Activated CD4-positive, alpha-beta T cell treated with anti-CD3 and anti-CD28 coated beads, Interleukin-2, amount 10 ng/mL, durations not matched to agents 24 days and 14 days (primary cell): ENCODE measurements at regions not wholly inside any gene's neighbourhood (a gene's known extent, or its start where the extent isn't known, plus 50 kb on each side); places are given as distances from the start of the nearest gene placed in this dataset.

Experiments
- DNase-seq: peaks from one replicate; pipeline ENCODE4 v3.0.0; 2022
- H3K27ac Mint-ChIP-seq: one replicate; pipeline ENCODE4 v1.8.0; 2022; ENCODE audit warnings: mild to moderate bottlenecking, mixed read lengths
- H3K27me3 Mint-ChIP-seq: one replicate; pipeline ENCODE4 v1.8.0; 2022; ENCODE audit warnings: mixed read lengths
- H3K36me3 Mint-ChIP-seq: one replicate; pipeline ENCODE4 v1.8.0; 2022; ENCODE audit warnings: low read depth, mild to moderate bottlenecking, mixed read lengths
- H3K4me1 Mint-ChIP-seq: one replicate; pipeline ENCODE4 v1.8.0; 2021; ENCODE audit warnings: mixed read lengths
- H3K4me3 Mint-ChIP-seq: one replicate; pipeline ENCODE4 v1.8.0; 2022; ENCODE audit warnings: mild to moderate bottlenecking, moderate library complexity, mixed read lengths
- H3K9me3 Mint-ChIP-seq: one replicate; pipeline ENCODE4 v1.8.0; 2021; ENCODE audit warnings: mixed read lengths
- intact Hi-C: fragments of 100-400 bp; cut with micrococcal nuclease; formaldehyde crosslinking; loops from one replicate; pipeline ENCODE4 v1.15.1; 2023

GRCh38 chr13:90532861-90533492 is 814.5 kb upstream of the MIR17HG start:
- no peaks in the 10 kb centered on the region for H3K4me1 Mint-ChIP-seq
- H3K36me3 Mint-ChIP-seq: no peaks in the 10 kb centered on the region
- intact Hi-C loops: no loop called here
- DNase-seq: no peak
- H3K4me3 Mint-ChIP-seq: no peak overlapping the region
- no peak overlapping the region for H3K27ac Mint-ChIP-seq
- H3K27me3 Mint-ChIP-seq: no peaks in the 10 kb centered on the region
- no peaks in the 10 kb centered on the region for H3K9me3 Mint-ChIP-seq

GRCh38 chr13:90533866-90534265 is 813.6 kb upstream of the MIR17HG start:
- no peaks in the 10 kb centered on the region for H3K9me3 Mint-ChIP-seq

GRCh38 chr13:90534617-90535370 is 812.7 kb upstream of the MIR17HG start:
- intact Hi-C loops: no loop called here
- no peak overlapping the region for H3K4me3 Mint-ChIP-seq
- no peaks in the 10 kb centered on the region for H3K36me3 Mint-ChIP-seq
- H3K27ac Mint-ChIP-seq: no peak overlapping the region
- H3K9me3 Mint-ChIP-seq: no peaks in the 10 kb centered on the region
- H3K27me3 Mint-ChIP-seq: no peaks in the 10 kb centered on the region
- H3K4me1 Mint-ChIP-seq: no peaks in the 10 kb centered on the region
- DNase-seq: no peak

More at GRCh38 chr13:90533866-90534265, 813.6 kb upstream of the MIR17HG start:
- H3K4me1 Mint-ChIP-seq: no peaks in the 10 kb centered on the region
- no peak for DNase-seq
- no peak overlapping the region for H3K4me3 Mint-ChIP-seq
- intact Hi-C loops: no loop called here
- H3K27ac Mint-ChIP-seq: no peak overlapping the region
- no peaks in the 10 kb centered on the region for H3K27me3 Mint-ChIP-seq
- no peaks in the 10 kb centered on the region for H3K36me3 Mint-ChIP-seq

GRCh38 chr13:90535421-90535820 is 812.1 kb upstream of the MIR17HG start:
- intact Hi-C loops: no loop called here
- H3K4me3 Mint-ChIP-seq: no peak overlapping the region
- no peaks in the 10 kb centered on the region for H3K36me3 Mint-ChIP-seq
- H3K27ac Mint-ChIP-seq: no peak overlapping the region
- DNase-seq: no peak
- H3K4me1 Mint-ChIP-seq: no peaks in the 10 kb centered on the region
- H3K9me3 Mint-ChIP-seq: peaks cover 3% of the 10 kb centered on the region
- H3K27me3 Mint-ChIP-seq: no peaks in the 10 kb centered on the region

- Mint-ChIP-seq H3K27me3 (no peaks in the 10 kb centered on the region), H3K4me3 (no peak overlapping the region), H3K4me1 (no peaks in the 10 kb centered on the region), H3K36me3 (no peaks in the 10 kb centered on the region), H3K27ac (no peak overlapping the region), H3K9me3 (peaks cover 5% of the 10 kb centered on the region)
- intact Hi-C loops: no loop called here
- DNase-seq: no peak
These were observed 809.4 kb upstream of the MIR17HG start for GRCh38 chr13:90538063-90538462.

GRCh38 chr13:90541346-90541745 is 806.1 kb upstream of the MIR17HG start:
- Mint-ChIP-seq H3K27me3 (no peaks in the 10 kb centered on the region), H3K4me1 (no peaks in the 10 kb centered on the region), H3K27ac (no peak overlapping the region), H3K36me3 (no peaks in the 10 kb centered on the region), H3K9me3 (peaks cover 5% of the 10 kb centered on the region), H3K4me3 (no peak overlapping the region)
- intact Hi-C loops: no loop called here
- no peak for DNase-seq

- H3K4me3 Mint-ChIP-seq: no peak overlapping the region
- DNase-seq: no peak
- H3K27me3 Mint-ChIP-seq: no peaks in the 10 kb centered on the region
- no peak overlapping the region for H3K27ac Mint-ChIP-seq
- no peaks in the 10 kb centered on the region for H3K36me3 Mint-ChIP-seq
- peaks cover 5% of the 10 kb centered on the region for H3K9me3 Mint-ChIP-seq
- intact Hi-C loops: no loop called here
- H3K4me1 Mint-ChIP-seq: no peaks in the 10 kb centered on the region
These were observed 804.5 kb upstream of the MIR17HG start for GRCh38 chr13:90542959-90543505.

GRCh38 chr13:90545070-90545840 is 802.2 kb upstream of the MIR17HG start:
- Mint-ChIP-seq H3K36me3 (no peaks in the 10 kb centered on the region), H3K9me3 (peaks cover 6% of the 10 kb centered on the region), H3K4me3 (no peak overlapping the region), H3K27me3 (no peaks in the 10 kb centered on the region), H3K27ac (no peak overlapping the region), H3K4me1 (no peaks in the 10 kb centered on the region)
- intact Hi-C loops: no loop called here
- DNase-seq: no peak

- DNase-seq: no peak
- intact Hi-C loops: no loop called here
- H3K4me1 Mint-ChIP-seq: no peaks in the 10 kb centered on the region
- H3K27ac Mint-ChIP-seq: no peak overlapping the region
- no peak overlapping the region for H3K4me3 Mint-ChIP-seq
- no peaks in the 10 kb centered on the region for H3K27me3 Mint-ChIP-seq
- H3K9me3 Mint-ChIP-seq: peaks cover 3% of the 10 kb centered on the region
- H3K36me3 Mint-ChIP-seq: no peaks in the 10 kb centered on the region
These were observed 800.2 kb upstream of the MIR17HG start for GRCh38 chr13:90547272-90547790.

- DNase-seq: no peak
- H3K27me3 Mint-ChIP-seq: no peaks in the 10 kb centered on the region
These were observed 796.2 kb upstream of the MIR17HG start for GRCh38 chr13:90551253-90551652.

GRCh38 chr13:90552702-90553101 is 794.8 kb upstream of the MIR17HG start:
- no peak for DNase-seq
- Mint-ChIP-seq H3K27me3 (no peaks in the 10 kb centered on the region), H3K9me3 (peaks cover 3% of the 10 kb centered on the region), H3K4me3 (no peak overlapping the region), H3K36me3 (no peaks in the 10 kb centered on the region), H3K27ac (no peak overlapping the region), H3K4me1 (no peaks in the 10 kb centered on the region)
- intact Hi-C loops: no loop called here

More at GRCh38 chr13:90551253-90551652, 796.2 kb upstream of the MIR17HG start:
- intact Hi-C loops: no loop called here
- no peaks in the 10 kb centered on the region for H3K4me1 Mint-ChIP-seq
- no peaks in the 10 kb centered on the region for H3K36me3 Mint-ChIP-seq
- H3K27ac Mint-ChIP-seq: no peak overlapping the region
- peaks cover 3% of the 10 kb centered on the region for H3K9me3 Mint-ChIP-seq
- no peak overlapping the region for H3K4me3 Mint-ChIP-seq

GRCh38 chr13:90553159-90553558 is 794.3 kb upstream of the MIR17HG start:
- no peak overlapping the region for H3K27ac Mint-ChIP-seq
- peaks cover 2% of the 10 kb centered on the region for H3K9me3 Mint-ChIP-seq
- no peaks in the 10 kb centered on the region for H3K4me1 Mint-ChIP-seq
- no peaks in the 10 kb centered on the region for H3K27me3 Mint-ChIP-seq
- no peak for DNase-seq
- intact Hi-C loops: no loop called here
- no peaks in the 10 kb centered on the region for H3K36me3 Mint-ChIP-seq
- no peak overlapping the region for H3K4me3 Mint-ChIP-seq

- intact Hi-C loops: no loop called here
- Mint-ChIP-seq H3K4me3 (no peak overlapping the region), H3K36me3 (no peaks in the 10 kb centered on the region), H3K9me3 (peaks cover 3% of the 10 kb centered on the region), H3K27me3 (no peaks in the 10 kb centered on the region), H3K4me1 (no peaks in the 10 kb centered on the region), H3K27ac (no peak overlapping the region)
- no peak for DNase-seq
These were observed 789.9 kb upstream of the MIR17HG start for GRCh38 chr13:90557626-90558025.

GRCh38 chr13:90562443-90562842 is 785.0 kb upstream of the MIR17HG start:
- H3K27me3 Mint-ChIP-seq: no peaks in the 10 kb centered on the region

More at GRCh38 chr13:90562443-90562842, 785.0 kb upstream of the MIR17HG start:
- no peak for DNase-seq
- H3K9me3 Mint-ChIP-seq: peaks cover 3% of the 10 kb centered on the region
- intact Hi-C loops: no loop called here
- no peaks in the 10 kb centered on the region for H3K36me3 Mint-ChIP-seq
- no peak overlapping the region for H3K27ac Mint-ChIP-seq
- no peaks in the 10 kb centered on the region for H3K4me1 Mint-ChIP-seq
- no peak overlapping the region for H3K4me3 Mint-ChIP-seq
